GM12892 (cell line): ENCODE measurements at regions not wholly inside any gene's neighbourhood (a gene's known extent, or its start where the extent isn't known, plus 50 kb on each side); places are given as distances from the start of the nearest gene placed in this dataset.

Source experiments
- POLR2A ChIP-seq: IDR thresholded peaks from 2 replicates; pipeline ENCODE4 v1.6.1; 2011; ENCODE audit warnings: low read depth, low read length, control low read depth
- POLR2AphosphoS5 ChIP-seq: IDR thresholded peaks from 2 replicates; pipeline ENCODE4 v1.6.1; 2011; ENCODE audit warnings: low read depth, low read length, control low read depth

DNA sequence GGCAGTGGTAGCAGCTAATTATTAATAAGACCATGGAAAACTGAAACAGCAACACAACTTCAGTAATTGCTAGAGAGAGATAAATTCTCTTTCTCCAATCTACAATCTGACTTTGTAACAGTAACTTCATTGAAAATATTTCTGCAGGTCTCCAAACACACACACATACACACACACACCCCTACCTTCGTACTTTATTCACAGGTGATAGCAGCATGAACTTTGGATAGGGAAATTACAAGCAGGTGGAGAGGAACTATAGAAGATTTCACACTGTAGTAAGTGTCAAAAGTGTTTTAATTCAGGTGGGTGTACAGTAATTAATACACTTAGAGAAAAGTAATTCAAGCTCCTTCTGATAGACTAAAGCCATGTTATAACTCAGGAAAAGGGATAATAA is 587.5 kb downstream of the TUSC7 start:
- no peak for TF ChIP-seq POLR2A
- TF ChIP-seq POLR2AphosphoS5 = no peak
